ENCODE measurements at regions not wholly inside any gene's neighbourhood (a gene's known extent, or its start where the extent isn't known, plus 50 kb on each side); places are given as distances from the start of the nearest gene placed in this dataset.

DNA sequence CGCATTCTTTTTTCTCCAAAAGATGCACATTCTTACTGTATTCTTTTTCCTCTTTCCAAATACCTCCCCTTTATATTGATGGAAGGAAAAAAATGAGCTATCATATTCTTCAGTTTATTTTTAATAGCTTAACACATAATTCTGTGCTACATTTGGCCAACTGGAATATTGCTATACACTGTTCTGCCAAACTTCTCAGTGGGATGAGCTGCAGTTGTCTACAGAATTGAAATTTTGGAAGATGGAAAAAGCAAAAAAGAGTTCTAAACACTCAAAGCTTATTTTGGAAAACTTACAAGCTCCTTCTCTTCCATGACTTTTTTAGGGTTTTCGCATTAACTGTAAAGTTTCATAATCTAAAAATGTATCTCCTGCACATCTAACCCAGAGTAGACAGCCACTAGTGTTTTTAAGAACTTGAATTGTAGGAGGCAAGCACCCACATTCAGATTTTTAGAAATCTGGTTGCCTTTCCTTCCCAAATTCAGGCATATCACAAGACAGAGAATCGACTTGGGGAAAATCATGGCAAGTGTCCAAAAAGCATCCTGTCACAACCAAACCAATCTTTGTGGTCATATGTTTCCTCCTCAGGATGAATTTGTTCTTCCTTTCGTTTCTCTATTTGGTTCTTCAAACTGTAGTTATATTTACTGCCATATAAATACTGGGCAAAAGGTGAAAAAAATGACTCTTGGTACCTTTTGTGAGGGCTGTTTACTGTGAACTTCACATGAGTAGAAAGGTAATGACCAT, 111.4 kb upstream of the FRY start:
- no peak overlapping the region for H3K27ac ChIP-seq
- WGBS, 2 donors: 73 to 74% methylated on average over 4 of the region's 4 CpGs
- no peaks in the 10 kb centered on the region for H3K36me3 ChIP-seq
- intact Hi-C loops (cut with DNase I): no loop called here
- no peaks in the 10 kb centered on the region for H3K4me1 ChIP-seq
- no peak overlapping the region for H3K4me3 ChIP-seq (replicated peaks in 1 of 3)
- TF ChIP-seq CTCF (IDR thresholded peaks at IDR 0.05) (no peak), POLR2A (IDR thresholded peaks at IDR 0.05) (no peak)
- H3K9me3 ChIP-seq: no peaks in the 10 kb centered on the region
- H3K27me3 ChIP-seq: no peaks in the 10 kb centered on the region
- no peak for DNase-seq

GRCh38 chr13:31920727-31921100, 110.9 kb upstream of the FRY start:
- TF ChIP-seq POLR2A (IDR thresholded peaks at IDR 0.05) (no peak), CTCF (IDR thresholded peaks at IDR 0.05) (no peak)
- H3K27me3 ChIP-seq: no peaks in the 10 kb centered on the region
- intact Hi-C loops (cut with DNase I): no loop called here
- no peaks in the 10 kb centered on the region for H3K4me1 ChIP-seq
- H3K36me3 ChIP-seq: no peaks in the 10 kb centered on the region
- H3K27ac ChIP-seq: no peak overlapping the region
- WGBS, 2 donors: 85 to 88% methylated on average over 2 of the region's 2 CpGs
- H3K4me3 ChIP-seq (replicated peaks in 1 of 3): no peak overlapping the region
- H3K9me3 ChIP-seq: no peaks in the 10 kb centered on the region
- DNase-seq: no peak

GRCh38 chr13:31922724-31923123, 108.8 kb upstream of the FRY start:
- intact Hi-C loops (cut with DNase I): no loop called here
- Histone ChIP-seq H3K4me1 (peaks cover 7 to 9% of the 10 kb centered on the region in 2 donors), H3K4me3 (replicated peaks in 1 of 3) (no peak overlapping the region), H3K27me3 (no peaks in the 10 kb centered on the region), H3K36me3 (no peaks in the 10 kb centered on the region), H3K9me3 (no peaks in the 10 kb centered on the region), H3K27ac (no peak overlapping the region)
- WGBS, 2 donors: 96% methylated on average over 1 of the region's 1 CpG
- no peak for DNase-seq
- TF ChIP-seq POLR2A (IDR thresholded peaks at IDR 0.05): no peak
- no peak for TF ChIP-seq CTCF (IDR thresholded peaks at IDR 0.05)

DNA sequence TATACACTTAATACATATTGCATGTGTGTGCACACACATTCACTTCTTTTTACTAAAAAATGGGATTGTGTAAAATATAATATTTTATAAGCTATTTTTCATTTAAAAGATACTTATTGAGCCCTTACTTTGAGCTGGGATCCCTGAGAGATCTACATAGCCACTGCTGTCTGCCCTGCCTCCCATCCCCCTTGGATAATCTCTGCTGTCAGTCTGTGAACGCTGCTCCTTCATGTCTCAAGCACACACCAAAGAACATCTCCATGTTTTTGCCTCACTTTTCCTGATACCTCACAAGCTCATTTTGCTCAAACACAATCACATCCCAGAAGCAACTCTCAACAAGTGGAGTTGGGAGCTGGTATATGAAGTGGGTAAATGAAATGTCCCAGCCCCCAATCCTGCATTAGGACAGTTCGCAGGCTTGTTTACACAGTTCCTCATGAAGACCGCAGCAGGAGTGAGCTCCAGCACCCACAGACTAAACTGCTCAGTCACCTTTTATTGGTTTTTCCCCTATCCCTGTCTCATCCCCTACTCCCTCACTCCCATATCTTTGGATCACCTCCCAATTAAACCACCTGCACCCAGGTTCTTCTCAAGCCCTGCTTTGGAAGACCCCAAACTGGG, 108.3 kb upstream of the FRY start:
- 68 to 79% methylated on average over 3 of the region's 3 CpGs for WGBS, 2 donors
- no peaks in the 10 kb centered on the region for H3K9me3 ChIP-seq

More for the DNA sequence above, 108.3 kb upstream of the FRY start:
- H3K27ac ChIP-seq: no peak overlapping the region
- no peaks in the 10 kb centered on the region for H3K36me3 ChIP-seq
- H3K27me3 ChIP-seq: no peaks in the 10 kb centered on the region
- peaks cover 7 to 10% of the 10 kb centered on the region in 2 donors for H3K4me1 ChIP-seq
- TF ChIP-seq POLR2A (IDR thresholded peaks at IDR 0.05): no peak
- TF ChIP-seq CTCF (IDR thresholded peaks at IDR 0.05): no peak
- intact Hi-C loops (cut with DNase I): no loop called here
- no peak for DNase-seq
- H3K4me3 ChIP-seq (replicated peaks in 1 of 3): no peak overlapping the region
